ENCODE measurements at regions not wholly inside any gene's neighbourhood (a gene's known extent, or its start where the extent isn't known, plus 50 kb on each side); places are given as distances from the start of the nearest gene placed in this dataset.

DNA sequence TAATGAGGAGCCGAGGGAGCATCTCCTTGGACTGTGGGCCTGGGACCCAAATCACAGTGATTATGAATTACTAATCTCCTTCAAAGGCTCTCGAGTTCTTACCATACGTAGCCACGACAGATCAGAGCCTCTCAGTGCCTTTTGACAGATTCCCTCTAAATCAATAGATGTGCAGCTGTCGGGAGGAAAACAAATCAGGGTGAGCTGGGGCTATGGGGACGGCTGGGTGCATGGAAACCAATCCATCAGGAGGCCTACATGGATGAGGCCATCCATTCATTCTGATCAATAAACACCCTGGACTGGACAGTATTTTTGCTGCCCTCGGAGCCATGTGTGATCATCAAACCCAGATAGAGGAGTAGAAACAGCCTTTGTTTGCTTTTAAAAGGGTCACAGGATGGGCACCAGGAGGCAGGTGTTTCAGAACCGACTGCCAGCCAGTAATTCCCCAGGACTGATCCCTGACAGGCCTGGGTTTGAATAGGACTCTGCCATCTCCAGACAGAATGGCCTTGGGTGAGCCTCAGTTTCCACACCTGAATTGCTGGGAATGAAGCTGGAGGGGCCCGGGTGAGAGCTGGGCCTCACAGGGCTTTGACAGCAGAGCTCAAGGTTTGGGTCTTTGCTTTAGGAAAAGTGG lies 532.8 kb downstream of the MATN1 start:
- no peak overlapping the region for H3K4me2 ChIP-seq (ENCODE audit: low read length)
- H3K27ac ChIP-seq (ENCODE audit: low read depth, low read length), result no peak overlapping the region
- H3K9me2 ChIP-seq (replicated peaks; ENCODE audit: control insufficient read depth, low read length), result no peaks in the 10 kb centered on the region
- H3K4me3 ChIP-seq (ENCODE audit: low read length), result no peak overlapping the region
- no peaks in the 10 kb centered on the region for H4K20me1 ChIP-seq (ENCODE audit: control insufficient read depth, insufficient read depth, low read depth, low read length)
- H3K4me1 ChIP-seq (ENCODE audit: control insufficient read depth, low read length), result no peaks in the 10 kb centered on the region
- TF ChIP-seq EZH2phosphoT487 (IDR thresholded peaks at IDR 0.05; ENCODE audit: borderline replicate concordance, low read length), result no peak
- TF ChIP-seq, protein P1, sequence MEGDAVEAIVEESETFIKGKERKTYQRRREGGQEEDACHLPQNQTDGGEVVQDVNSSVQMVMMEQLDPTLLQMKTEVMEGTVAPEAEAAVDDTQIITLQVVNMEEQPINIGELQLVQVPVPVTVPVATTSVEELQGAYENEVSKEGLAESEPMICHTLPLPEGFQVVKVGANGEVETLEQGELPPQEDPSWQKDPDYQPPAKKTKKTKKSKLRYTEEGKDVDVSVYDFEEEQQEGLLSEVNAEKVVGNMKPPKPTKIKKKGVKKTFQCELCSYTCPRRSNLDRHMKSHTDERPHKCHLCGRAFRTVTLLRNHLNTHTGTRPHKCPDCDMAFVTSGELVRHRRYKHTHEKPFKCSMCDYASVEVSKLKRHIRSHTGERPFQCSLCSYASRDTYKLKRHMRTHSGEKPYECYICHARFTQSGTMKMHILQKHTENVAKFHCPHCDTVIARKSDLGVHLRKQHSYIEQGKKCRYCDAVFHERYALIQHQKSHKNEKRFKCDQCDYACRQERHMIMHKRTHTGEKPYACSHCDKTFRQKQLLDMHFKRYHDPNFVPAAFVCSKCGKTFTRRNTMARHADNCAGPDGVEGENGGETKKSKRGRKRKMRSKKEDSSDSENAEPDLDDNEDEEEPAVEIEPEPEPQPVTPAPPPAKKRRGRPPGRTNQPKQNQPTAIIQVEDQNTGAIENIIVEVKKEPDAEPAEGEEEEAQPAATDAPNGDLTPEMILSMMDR (IDR thresholded peaks at IDR 0.05; ENCODE audit: low read depth, low read length, poor library complexity, severe bottlenecking), result no peak
- H3K27me3 ChIP-seq (ENCODE audit: control insufficient read depth, low read length), result no peaks in the 10 kb centered on the region
- no peaks in the 10 kb centered on the region for H3K9me3 ChIP-seq (ENCODE audit: control insufficient read depth, insufficient read depth, low read length)
- no peaks in the 10 kb centered on the region for H3K79me2 ChIP-seq (ENCODE audit: control insufficient read depth, low read length)
- H3K36me3 ChIP-seq (ENCODE audit: control insufficient read depth, low read length), result no peaks in the 10 kb centered on the region
- H3F3A ChIP-seq (ENCODE audit: control insufficient read depth, insufficient read depth), result no peaks in the 10 kb centered on the region

DNA sequence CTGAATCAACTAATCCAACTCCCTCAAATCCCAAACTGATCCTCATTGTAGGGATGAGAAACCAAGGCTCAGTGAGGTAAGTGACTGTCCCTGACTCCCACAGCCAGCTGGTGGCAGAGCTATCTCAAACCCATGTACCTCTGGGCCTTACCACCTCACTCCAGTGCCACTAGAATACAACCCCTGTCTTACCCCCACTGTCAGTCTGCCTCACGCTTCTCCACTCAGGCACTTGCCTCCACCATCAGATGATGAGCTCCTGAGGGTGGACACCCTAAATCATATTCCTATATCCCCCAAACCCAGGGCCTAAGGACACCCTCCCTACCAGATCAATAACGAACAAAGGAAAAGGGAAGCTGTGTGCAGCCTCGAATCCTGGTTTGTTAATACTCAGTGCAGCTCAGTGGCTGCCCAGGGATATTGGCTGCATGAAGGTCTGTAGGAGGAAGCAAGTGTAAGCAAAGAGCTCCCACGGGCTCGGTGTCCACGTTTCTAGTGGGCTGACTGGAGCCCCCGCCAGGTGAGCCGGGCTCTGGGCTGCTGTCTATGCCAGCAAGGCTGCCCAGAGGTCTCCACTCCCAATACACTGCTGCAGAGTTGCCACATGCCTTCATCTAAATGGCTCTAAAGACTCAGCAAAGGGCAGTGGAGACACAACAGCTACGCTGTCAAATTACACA lies 533.4 kb downstream of the MATN1 start:
- no peaks in the 10 kb centered on the region for H3F3A ChIP-seq (ENCODE audit: control insufficient read depth, insufficient read depth)
- no peaks in the 10 kb centered on the region for H4K20me1 ChIP-seq (ENCODE audit: control insufficient read depth, insufficient read depth, low read depth, low read length)
- H3K36me3 ChIP-seq (ENCODE audit: control insufficient read depth, low read length), result no peaks in the 10 kb centered on the region
- H3K79me2 ChIP-seq (ENCODE audit: control insufficient read depth, low read length), result no peaks in the 10 kb centered on the region
- no peaks in the 10 kb centered on the region for H3K4me1 ChIP-seq (ENCODE audit: control insufficient read depth, low read length)
- TF ChIP-seq, protein P1 (IDR thresholded peaks at IDR 0.05; ENCODE audit: low read depth, low read length, poor library complexity, severe bottlenecking), result no peak
- no peak for TF ChIP-seq EZH2phosphoT487 (IDR thresholded peaks at IDR 0.05; ENCODE audit: borderline replicate concordance, low read length)
- H3K27me3 ChIP-seq (ENCODE audit: control insufficient read depth, low read length), result no peaks in the 10 kb centered on the region
- H3K9me2 ChIP-seq (replicated peaks; ENCODE audit: control insufficient read depth, low read length), result no peaks in the 10 kb centered on the region
- no peak overlapping the region for H3K4me2 ChIP-seq (ENCODE audit: low read length)
- no peak overlapping the region for H3K4me3 ChIP-seq (ENCODE audit: low read length)
- no peaks in the 10 kb centered on the region for H3K9me3 ChIP-seq (ENCODE audit: control insufficient read depth, insufficient read depth, low read length)
- no peak overlapping the region for H3K27ac ChIP-seq (ENCODE audit: low read depth, low read length)

DNA sequence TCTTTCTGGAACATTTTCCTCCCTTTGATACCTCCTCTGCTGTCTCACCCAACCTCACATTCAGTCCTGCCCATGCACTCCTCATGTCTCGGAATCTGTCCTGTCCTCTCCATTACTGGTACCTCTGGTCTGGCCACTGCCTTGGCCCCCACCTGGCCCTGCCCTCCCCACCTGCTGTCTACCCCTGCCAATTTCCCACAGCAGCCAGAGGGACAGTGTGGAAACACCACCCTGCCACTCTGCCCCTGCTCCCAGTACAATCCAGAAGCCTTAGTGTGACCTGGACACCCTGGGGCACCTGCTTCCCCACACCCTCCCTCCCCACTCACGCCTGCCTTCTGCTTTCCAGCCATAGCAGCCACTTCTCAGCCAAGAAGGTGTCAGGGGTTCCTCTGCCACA lies 534.4 kb downstream of the MATN1 start:
- Histone ChIP-seq H3K27me3 (ENCODE audit: control insufficient read depth, low read length) (no peaks in the 10 kb centered on the region), H3K36me3 (ENCODE audit: control insufficient read depth, low read length) (no peaks in the 10 kb centered on the region), H3K27ac (ENCODE audit: low read depth, low read length) (no peak overlapping the region), H3K9me2 (replicated peaks; ENCODE audit: control insufficient read depth, low read length) (no peaks in the 10 kb centered on the region), H3K4me2 (ENCODE audit: low read length) (no peak overlapping the region), H4K20me1 (ENCODE audit: control insufficient read depth, insufficient read depth, low read depth, low read length) (no peaks in the 10 kb centered on the region), H3F3A (ENCODE audit: control insufficient read depth, insufficient read depth) (no peaks in the 10 kb centered on the region), H3K79me2 (ENCODE audit: control insufficient read depth, low read length) (no peaks in the 10 kb centered on the region), H3K4me1 (ENCODE audit: control insufficient read depth, low read length) (no peaks in the 10 kb centered on the region), H3K9me3 (ENCODE audit: control insufficient read depth, insufficient read depth, low read length) (no peaks in the 10 kb centered on the region), H3K4me3 (ENCODE audit: low read length) (no peak overlapping the region)
- TF ChIP-seq, protein P1 (IDR thresholded peaks at IDR 0.05; ENCODE audit: low read depth, low read length, poor library complexity, severe bottlenecking), result no peak
- no peak for TF ChIP-seq EZH2phosphoT487 (IDR thresholded peaks at IDR 0.05; ENCODE audit: borderline replicate concordance, low read length)
